ENCODE measurements at regions not wholly inside any gene's neighbourhood (a gene's known extent, or its start where the extent isn't known, plus 50 kb on each side); places are given as distances from the start of the nearest gene placed in this dataset.

DNA sequence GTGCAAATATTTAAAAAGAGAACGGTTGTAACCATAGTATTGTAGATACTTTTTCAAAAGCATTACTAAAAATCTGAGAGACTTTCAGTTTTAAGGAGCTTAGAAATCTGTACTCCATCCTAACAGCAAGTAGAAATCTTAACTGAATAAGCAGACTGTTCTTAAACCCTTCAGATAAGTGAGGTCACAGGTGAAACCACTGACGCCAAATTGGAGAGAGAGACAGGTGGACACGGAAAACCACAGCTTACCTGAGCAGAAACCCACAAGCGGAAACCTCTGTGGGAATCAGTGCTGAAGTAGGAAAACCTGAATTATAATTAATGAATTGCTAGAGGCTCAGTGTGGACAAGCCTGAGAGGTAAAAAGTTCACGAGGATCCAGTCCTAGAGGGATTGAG is 959.4 kb upstream of the CELF4 start:
- Histone ChIP-seq H3K27me3 (ENCODE audit: control insufficient read depth, insufficient read depth, low read length) (no peaks in the 10 kb centered on the region), H3K4me3 (ENCODE audit: low read depth, low read length) (no peak overlapping the region), H3K36me3 (ENCODE audit: control insufficient read depth, insufficient read depth, low read length) (no peaks in the 10 kb centered on the region)
- no peak for DNase-seq (ENCODE audit: low read depth)
- TF ChIP-seq, protein P1, sequence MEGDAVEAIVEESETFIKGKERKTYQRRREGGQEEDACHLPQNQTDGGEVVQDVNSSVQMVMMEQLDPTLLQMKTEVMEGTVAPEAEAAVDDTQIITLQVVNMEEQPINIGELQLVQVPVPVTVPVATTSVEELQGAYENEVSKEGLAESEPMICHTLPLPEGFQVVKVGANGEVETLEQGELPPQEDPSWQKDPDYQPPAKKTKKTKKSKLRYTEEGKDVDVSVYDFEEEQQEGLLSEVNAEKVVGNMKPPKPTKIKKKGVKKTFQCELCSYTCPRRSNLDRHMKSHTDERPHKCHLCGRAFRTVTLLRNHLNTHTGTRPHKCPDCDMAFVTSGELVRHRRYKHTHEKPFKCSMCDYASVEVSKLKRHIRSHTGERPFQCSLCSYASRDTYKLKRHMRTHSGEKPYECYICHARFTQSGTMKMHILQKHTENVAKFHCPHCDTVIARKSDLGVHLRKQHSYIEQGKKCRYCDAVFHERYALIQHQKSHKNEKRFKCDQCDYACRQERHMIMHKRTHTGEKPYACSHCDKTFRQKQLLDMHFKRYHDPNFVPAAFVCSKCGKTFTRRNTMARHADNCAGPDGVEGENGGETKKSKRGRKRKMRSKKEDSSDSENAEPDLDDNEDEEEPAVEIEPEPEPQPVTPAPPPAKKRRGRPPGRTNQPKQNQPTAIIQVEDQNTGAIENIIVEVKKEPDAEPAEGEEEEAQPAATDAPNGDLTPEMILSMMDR (IDR thresholded peaks at IDR 0.05; ENCODE audit: insufficient read depth, low read length, poor library complexity, severe bottlenecking) = no peak

DNA sequence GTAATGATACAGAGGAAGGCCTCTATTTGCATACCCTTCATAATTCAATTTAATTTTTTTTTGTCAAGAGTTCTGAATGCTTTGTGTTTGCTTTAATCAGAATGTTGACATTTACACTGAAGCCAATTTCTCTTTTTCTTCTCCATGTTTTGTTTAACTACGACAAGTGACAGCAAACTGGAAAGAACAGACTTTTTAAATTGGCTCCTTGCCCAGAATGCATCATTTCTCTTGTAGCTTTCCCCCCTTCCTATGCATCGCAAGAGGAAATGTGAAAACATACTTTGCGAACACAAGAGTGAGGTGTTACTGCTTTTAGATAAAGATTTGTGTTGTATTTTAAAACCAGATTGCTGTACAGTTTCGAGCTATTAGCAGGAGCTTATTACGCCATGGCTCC is 955.2 kb upstream of the CELF4 start:
- TF ChIP-seq, protein P1 (IDR thresholded peaks at IDR 0.05; ENCODE audit: insufficient read depth, low read length, poor library complexity, severe bottlenecking) = no peak
- no peak for DNase-seq (ENCODE audit: low read depth)
- no peak overlapping the region for H3K4me3 ChIP-seq (ENCODE audit: low read depth, low read length)
- H3K27me3 ChIP-seq (ENCODE audit: control insufficient read depth, insufficient read depth, low read length) = no peaks in the 10 kb centered on the region
- no peaks in the 10 kb centered on the region for H3K36me3 ChIP-seq (ENCODE audit: control insufficient read depth, insufficient read depth, low read length)

DNA sequence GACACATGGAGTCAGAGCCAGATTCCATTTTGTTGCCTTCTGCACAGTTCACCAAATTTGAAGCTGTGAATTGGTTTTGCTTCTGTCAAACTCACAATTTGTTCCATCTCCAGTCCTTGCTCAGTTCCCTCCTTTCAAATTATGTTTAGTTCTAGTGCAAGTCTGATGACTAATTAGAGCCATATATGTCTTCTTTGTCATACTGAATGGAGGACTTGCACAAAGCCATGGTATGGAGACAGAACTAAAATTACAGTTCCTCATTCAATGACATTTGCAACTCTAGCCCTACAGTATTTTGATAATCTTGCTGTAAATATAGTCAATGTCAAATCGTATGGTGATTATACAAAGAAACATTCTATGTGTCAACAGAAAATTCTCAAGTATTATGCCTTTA is 936.9 kb upstream of the CELF4 start:
- no peaks in the 10 kb centered on the region for H3K36me3 ChIP-seq (ENCODE audit: control insufficient read depth, insufficient read depth, low read length)
- H3K27me3 ChIP-seq (ENCODE audit: control insufficient read depth, insufficient read depth, low read length) = no peaks in the 10 kb centered on the region
- DNase-seq (ENCODE audit: low read depth) = no peak
- H3K4me3 ChIP-seq (ENCODE audit: low read depth, low read length) = no peak overlapping the region
- TF ChIP-seq, protein P1 (IDR thresholded peaks at IDR 0.05; ENCODE audit: insufficient read depth, low read length, poor library complexity, severe bottlenecking) = no peak

DNA sequence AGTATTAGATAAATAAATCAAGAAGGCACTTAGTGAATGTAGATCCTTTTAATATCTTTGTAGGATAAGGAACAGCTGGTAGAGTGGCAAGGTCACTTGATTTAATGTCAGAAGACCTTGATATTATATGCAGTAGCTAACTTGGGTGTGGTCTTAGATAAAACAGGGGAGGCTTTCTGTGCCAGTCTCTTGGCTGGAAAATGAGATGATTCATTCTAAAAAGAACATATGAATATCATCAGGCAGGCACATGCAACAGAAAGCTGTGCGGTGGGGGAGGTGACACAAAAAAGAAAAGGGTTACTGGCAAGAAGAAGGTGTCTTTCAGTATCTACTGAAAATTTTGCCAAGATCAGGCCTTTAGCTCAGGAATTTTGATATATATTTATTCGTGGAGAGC is 931.7 kb upstream of the CELF4 start:
- TF ChIP-seq, protein P1 (IDR thresholded peaks at IDR 0.05; ENCODE audit: insufficient read depth, low read length, poor library complexity, severe bottlenecking) = no peak
- no peaks in the 10 kb centered on the region for H3K36me3 ChIP-seq (ENCODE audit: control insufficient read depth, insufficient read depth, low read length)
- no peak overlapping the region for H3K4me3 ChIP-seq (ENCODE audit: low read depth, low read length)
- no peaks in the 10 kb centered on the region for H3K27me3 ChIP-seq (ENCODE audit: control insufficient read depth, insufficient read depth, low read length)
- DNase-seq (ENCODE audit: low read depth) = no peak

DNA sequence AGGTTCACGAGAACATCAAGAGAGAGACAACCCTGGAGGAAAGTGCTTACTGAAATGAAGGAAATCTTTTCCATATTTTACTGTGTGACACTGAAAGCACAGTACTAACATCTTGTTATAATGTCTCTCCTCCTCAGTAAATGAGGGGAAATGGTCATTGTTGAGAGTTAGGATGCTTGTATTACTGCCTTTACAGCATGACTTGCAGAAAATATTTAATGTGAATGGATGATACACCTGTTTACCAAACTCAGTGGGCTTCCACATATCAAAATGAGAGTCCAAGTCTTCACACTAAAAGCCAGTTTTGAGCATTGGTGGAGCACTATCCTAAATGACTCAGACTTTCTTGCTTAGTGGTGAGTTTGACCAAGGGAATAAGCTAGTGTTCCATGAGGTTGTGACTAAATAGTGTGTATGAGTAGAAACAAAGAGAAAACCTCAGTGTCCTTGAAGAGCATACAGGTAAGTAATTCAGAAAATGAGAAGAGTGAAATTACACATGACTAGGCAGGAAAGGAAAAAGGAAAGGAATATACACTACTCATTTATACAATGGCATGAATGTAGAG is 930.7 kb upstream of the CELF4 start:
- TF ChIP-seq, protein P1 (IDR thresholded peaks at IDR 0.05; ENCODE audit: insufficient read depth, low read length, poor library complexity, severe bottlenecking) = no peak
- Histone ChIP-seq H3K36me3 (ENCODE audit: control insufficient read depth, insufficient read depth, low read length) (no peaks in the 10 kb centered on the region), H3K4me3 (ENCODE audit: low read depth, low read length) (no peak overlapping the region), H3K27me3 (ENCODE audit: control insufficient read depth, insufficient read depth, low read length) (no peaks in the 10 kb centered on the region)
- DNase-seq (ENCODE audit: low read depth) = no peak

DNA sequence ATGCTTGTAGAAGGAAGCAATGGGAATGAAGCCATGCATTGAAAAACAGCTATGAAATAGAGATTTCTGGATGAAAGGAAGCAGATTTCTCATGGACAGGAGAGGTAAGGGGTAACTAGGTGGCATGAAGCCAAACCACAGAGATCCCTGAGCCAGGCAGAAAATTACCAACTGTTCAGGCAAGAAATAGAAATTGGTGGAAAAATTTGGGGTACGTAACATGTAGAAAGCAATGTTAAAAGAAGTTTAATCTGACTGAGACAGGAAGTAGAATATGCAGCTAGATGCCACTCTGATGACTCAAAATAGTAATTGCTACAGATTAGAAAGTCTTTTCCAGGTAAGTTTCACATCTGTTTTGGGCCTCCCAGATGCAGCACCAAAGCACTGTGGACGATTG is 928.5 kb upstream of the CELF4 start:
- Histone ChIP-seq H3K27me3 (ENCODE audit: control insufficient read depth, insufficient read depth, low read length) (no peaks in the 10 kb centered on the region), H3K36me3 (ENCODE audit: control insufficient read depth, insufficient read depth, low read length) (no peaks in the 10 kb centered on the region), H3K4me3 (ENCODE audit: low read depth, low read length) (no peak overlapping the region)
- DNase-seq (ENCODE audit: low read depth) = peak; percentile 4
- TF ChIP-seq, protein P1 (IDR thresholded peaks at IDR 0.05; ENCODE audit: insufficient read depth, low read length, poor library complexity, severe bottlenecking) = no peak

All from kidney epithelial cell (primary cell).